GM13977 (cell line): ENCODE measurements at regions not wholly inside any gene's neighbourhood (a gene's known extent, or its start where the extent isn't known, plus 50 kb on each side); places are given as distances from the start of the nearest gene placed in this dataset.

Experiments
- DNase-seq: peaks from one replicate; pipeline ENCODE4 v3.0.0; 2012; ENCODE audit warnings: low spot score
- in situ Hi-C: fragments of 300-500 bp; cut with MboI; formaldehyde crosslinking; loops from one replicate; pipeline ENCODE4 v1.12.0; 2022; ENCODE audit warnings: low sequenced_read_pairs, low pct_unique_long_range_greater_than_20kb, mixed read lengths, inconsistent platforms; ENCODE audit not compliant: unreplicated experiment
- TF ChIP-seq, protein P1 (sequence below): IDR thresholded peaks from 2 replicates; pipeline ENCODE4 v1.5.1; 2012; ENCODE audit warnings: mild to moderate bottlenecking, control low read depth; ENCODE audit not compliant: insufficient read depth; ENCODE audit errors: extremely low read depth, missing control alignments

DNA sequence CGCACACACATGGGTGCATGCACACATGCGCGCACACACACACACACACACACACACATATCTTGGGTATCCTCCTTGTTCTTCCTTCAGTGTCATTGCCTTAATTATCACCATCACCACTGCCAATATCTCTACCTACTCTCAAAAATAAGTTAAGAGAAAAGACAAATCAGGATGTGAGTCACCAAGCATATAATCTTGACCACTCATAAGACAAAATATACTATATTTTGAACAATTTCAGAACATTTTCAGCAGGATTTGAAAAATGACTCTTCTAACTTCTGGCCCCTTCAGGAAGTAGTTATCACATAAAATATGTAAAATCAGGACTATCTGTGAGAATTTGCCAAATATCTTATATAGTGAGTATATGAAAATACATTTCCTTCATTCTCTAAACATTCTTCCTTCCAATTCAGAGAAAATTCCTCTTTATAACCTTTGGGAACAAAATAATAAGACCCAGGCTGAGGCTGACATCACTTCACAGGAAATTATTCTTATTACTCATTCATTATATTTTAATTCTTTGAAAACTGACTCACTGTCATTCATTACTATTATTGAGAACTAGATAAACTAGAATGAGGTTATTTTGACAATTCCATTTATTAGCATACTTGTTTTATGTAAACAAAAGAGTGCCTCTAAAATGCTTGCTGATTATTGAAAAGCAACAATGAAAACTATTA lies 772.0 kb upstream of the ACO1 start:
- no peak for DNase-seq
- in situ Hi-C loops: no loop called here
- TF ChIP-seq, protein P1, sequence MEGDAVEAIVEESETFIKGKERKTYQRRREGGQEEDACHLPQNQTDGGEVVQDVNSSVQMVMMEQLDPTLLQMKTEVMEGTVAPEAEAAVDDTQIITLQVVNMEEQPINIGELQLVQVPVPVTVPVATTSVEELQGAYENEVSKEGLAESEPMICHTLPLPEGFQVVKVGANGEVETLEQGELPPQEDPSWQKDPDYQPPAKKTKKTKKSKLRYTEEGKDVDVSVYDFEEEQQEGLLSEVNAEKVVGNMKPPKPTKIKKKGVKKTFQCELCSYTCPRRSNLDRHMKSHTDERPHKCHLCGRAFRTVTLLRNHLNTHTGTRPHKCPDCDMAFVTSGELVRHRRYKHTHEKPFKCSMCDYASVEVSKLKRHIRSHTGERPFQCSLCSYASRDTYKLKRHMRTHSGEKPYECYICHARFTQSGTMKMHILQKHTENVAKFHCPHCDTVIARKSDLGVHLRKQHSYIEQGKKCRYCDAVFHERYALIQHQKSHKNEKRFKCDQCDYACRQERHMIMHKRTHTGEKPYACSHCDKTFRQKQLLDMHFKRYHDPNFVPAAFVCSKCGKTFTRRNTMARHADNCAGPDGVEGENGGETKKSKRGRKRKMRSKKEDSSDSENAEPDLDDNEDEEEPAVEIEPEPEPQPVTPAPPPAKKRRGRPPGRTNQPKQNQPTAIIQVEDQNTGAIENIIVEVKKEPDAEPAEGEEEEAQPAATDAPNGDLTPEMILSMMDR: no peak

DNA sequence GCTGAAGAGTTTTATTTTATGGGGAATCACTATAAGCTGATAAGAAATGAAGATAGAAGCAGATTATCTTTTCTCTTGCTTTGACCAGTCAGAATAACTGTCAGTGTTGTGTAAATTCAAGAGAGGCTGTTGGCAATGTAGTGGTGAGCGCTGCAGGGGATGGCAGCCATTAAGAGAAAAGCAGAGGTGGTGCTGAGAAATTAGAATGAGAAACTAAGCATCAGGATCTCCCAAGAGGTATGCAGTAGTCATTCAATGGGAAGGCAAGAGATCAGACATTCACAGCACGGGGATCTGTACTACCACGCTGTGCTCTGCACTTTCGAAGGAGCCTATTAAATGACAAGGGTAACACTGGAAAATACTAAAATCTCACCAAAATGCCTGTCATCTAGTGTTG lies 768.5 kb upstream of the ACO1 start:
- DNase-seq: no peak
- in situ Hi-C loops: no loop called here
- TF ChIP-seq, protein P1: no peak

DNA sequence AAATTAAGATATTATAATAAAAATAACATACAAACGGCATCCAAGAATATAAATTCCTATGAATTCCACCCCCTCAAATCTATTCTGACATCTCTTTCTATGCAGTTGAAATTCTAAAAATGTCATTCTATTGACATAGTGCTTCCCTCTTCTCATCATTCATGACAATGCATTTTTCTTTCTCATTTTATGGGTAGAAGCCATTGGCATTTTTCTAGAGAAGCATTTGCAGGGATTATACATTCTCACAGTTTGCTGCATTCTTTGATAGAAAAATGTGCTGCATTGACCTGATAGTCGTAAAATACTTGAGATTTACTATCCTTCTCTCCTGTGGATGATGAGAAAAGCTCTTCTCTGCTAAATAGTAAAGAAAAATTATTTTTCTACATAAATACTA lies 760.9 kb upstream of the ACO1 start:
- in situ Hi-C loops: no loop called here
- DNase-seq: no peak
- TF ChIP-seq, protein P1: no peak

DNA sequence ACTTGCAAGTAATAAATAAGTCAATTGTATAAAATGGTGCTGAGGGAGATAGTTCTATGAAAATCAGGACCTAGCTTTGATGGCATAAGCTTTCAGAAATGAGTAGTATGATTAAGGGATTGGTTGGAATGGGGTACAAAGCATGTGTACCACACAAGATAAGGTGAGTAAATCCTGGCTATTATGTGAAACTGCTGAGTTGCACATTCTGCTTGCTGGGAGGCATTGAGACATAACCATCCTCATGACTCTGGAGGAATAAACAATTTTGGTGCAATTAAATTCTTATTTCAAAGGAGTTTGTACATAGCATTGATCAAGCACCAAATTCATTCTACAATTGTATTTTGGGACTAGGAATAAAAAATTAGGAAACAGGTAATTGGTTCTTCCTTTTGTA lies 755.2 kb upstream of the ACO1 start:
- no peak for DNase-seq
- TF ChIP-seq, protein P1: no peak
- in situ Hi-C loops: no loop called here

DNA sequence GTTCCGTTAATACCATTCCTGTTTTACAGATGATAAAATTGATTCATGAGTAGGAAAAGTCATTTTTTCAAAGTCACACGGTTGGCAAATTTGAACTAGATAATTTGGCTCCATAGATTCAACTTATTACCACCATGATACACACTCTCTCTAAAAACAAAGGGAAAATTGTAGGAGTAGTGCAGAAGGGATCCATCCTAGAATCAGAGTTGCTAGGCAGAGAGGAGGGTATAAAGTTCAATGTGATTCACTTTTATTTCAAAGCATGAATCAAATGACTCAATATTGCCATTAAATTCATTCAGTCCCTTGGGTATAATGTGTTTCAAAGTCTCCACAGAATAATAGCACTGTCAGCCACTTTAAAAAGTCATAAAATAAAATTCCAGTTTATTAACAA lies 747.2 kb upstream of the ACO1 start:
- no peak for DNase-seq
- in situ Hi-C loops: no loop called here
- TF ChIP-seq, protein P1: no peak

DNA sequence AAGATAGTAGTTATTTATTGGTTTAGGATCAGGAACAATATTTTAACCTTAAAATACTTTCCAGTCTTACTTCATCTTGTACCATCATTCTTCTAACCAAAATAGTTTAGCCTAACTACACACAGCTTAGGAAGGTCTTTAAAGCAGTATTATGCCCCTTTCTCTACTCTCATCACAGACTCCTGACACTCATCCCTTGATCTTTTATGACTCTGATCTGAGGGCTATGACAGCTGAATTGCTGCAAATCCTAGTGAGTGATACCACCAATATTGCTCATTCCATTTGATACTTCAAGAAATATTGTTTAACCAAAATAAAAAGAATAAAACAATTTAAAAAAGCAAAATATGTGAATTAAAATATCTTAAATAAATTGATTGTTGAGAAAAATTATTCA lies 746.6 kb upstream of the ACO1 start:
- TF ChIP-seq, protein P1: no peak
- in situ Hi-C loops: no loop called here

More for the DNA sequence above, 746.6 kb upstream of the ACO1 start:
- no peak for DNase-seq
